CD4-positive, alpha-beta T cell treated with Interleukin-2 at 100 ng/mL for 4 hours (primary cell): ENCODE measurements at regions not wholly inside any gene's neighbourhood (a gene's known extent, or its start where the extent isn't known, plus 50 kb on each side); places are given as distances from the start of the nearest gene placed in this dataset.
"Not testable (repeated sequence)": the region's sequence is repeated elsewhere in the genome, so short reads cannot be mapped to it uniquely, and the experiment has no call there.

Experiments used
- DNase-seq: peaks from one replicate; pipeline ENCODE4 v3.0.0-alpha.2; 2020; ENCODE audit warnings: low spot score

DNA sequence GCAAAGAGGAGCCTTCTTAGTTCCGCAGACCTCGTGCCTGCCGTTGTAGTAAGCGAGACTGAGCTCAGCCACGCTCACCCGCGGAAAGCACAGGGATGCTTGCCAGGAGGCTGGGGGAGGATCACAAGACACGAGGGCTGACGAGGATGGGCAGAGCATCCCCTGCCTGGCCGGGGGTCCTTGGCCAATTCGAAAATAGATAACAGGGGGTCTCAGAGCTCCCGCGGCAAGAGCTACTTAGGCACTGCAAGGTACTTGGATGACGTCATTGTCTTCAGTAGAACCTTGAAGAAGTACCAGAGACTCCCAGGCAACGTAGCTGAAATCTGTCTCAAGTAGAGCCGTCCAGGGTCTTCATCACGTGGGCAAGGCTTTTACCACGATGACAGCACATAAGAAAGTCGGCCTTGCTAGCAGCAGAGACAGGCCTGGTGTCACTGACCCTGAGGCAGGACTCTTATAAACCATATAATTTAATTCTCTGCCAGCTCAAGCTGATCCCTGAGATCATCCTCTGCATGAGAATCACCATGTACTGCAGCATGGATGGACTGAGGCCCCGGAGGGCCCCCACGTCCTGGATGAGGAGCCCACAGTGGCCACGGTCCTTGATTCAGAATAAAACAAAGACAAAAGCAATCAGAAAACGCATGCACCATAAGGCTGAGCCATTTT, 81.9 kb downstream of the TMEM18 start:
- DNase-seq, result no peak

DNA sequence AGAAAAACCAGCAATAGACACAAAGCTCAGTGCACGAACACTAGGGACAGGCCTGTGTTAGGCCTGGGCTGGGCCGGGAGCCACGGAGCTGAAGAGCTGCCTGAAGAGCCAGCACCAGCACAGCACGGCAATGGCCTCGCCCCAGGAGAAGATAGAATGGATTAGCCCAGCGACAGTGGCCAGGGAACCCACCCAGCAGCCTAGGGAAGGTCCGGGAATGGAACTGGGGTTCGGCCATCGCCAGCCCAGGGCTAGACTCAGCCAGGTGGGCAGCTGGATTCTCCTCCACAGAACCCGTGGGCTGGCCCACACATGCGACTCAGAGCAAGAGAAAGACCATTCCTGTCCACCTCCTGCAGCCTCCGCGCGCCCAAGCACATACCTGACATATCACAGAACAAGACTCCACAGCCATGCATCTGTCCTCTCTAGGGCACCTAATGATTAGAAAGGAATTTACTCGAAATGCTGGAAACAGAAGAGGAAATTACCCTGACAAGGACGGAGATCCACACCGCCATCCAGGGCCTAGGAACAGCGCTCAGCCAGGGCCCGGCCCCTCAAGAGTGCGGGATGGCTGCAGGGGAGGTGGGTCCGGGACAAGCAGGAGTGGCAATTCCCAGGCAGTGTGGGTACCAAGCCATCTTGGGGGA, 82.8 kb downstream of the TMEM18 start:
- no peak for DNase-seq

DNA sequence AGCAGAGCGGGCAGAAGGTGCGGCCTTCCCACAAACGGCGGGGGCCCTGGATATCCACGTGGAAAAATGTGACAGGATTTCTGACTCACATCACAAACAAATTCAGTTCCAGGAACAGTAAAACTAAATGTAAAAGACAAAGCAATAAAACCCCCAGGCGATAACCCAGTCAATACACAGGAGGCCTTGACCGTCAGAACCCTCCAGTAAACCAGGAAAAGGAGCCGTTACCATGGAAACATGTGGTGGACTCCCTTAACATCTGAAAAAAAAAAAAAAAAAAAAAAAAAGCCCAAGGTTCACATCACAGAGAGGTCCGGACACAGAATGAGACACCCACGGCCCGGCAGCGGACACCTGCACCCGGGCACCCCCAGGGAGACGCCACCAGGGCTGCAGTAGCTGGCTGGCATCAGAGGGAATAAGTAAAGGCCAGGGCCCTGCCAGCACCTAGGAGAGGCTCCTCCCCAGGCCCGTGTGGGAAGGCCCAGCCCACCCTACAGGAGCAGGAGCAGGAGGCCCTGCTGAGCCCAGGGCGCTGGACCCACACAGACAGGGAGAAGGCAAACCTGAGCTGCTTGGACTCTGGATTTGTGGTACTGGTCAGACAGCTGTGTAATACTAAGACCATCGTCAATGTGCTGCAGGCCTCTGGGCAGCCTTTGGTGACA, 83.7 kb downstream of the TMEM18 start:
- DNase-seq, result no peak

DNA sequence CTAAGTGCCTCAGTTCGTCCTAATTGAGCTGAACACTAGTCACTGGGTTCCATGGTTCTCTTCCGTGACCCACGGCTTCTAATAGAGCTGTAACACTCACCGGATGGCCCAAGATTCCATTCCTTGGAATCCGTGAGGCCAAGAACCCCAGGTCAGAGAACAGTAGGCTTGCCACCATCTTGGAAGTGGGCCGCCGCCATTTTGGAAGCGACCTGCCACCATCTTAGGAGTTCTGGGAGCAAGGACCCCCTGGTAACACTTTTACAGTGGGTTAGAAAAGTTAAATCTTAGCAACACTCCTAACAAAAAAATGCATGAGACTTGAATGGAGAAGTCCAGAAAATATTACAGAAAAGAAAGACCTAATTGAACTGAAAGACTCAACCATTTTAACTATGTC, 84.5 kb downstream of the TMEM18 start:
- DNase-seq, result no peak

DNA sequence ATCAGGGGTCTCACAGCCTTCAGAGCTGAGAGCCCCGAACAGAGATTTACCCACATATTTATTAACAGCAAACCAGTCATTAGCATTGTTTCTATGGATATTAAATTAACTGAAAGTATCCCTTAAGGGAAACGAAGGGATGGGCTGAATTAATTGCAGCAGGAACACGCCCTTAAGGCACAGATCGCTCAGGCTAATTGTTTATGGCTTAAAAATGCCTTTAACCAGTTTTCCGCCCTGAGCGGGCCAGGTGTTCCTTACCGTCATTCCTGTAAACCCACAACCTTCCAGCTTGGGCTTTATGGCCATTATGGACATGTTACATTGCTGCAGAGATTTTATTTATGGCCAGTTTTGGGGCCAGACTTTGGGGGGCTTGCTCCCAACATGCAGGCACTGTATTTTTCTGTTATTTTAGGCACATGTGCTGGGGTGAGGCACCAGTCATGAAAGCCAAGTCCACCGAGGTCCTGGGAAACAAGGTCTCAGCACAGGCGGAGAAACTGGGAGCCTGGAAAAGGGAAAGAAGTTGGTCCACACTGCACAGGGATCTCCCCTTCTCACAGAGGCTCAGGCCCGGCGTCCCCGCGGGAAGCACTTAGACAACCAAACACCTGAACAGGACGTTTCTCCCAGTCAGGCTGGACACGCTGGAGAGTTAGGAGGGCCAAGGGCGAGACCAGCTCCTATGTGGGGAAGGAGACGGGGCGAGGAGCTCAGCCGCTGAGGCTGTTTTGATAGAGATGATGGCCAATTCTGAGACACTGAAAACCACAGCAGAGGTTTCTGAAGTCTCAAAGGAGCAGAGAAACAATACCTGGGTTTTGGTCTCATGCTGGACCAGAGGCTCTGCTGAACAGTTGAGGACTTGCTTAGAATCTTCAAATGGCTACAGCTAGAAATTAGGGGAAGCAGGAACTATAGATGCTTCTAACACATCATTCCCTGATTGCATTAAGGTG, 86.7 kb downstream of the TMEM18 start:
- DNase-seq, result no peak

DNA sequence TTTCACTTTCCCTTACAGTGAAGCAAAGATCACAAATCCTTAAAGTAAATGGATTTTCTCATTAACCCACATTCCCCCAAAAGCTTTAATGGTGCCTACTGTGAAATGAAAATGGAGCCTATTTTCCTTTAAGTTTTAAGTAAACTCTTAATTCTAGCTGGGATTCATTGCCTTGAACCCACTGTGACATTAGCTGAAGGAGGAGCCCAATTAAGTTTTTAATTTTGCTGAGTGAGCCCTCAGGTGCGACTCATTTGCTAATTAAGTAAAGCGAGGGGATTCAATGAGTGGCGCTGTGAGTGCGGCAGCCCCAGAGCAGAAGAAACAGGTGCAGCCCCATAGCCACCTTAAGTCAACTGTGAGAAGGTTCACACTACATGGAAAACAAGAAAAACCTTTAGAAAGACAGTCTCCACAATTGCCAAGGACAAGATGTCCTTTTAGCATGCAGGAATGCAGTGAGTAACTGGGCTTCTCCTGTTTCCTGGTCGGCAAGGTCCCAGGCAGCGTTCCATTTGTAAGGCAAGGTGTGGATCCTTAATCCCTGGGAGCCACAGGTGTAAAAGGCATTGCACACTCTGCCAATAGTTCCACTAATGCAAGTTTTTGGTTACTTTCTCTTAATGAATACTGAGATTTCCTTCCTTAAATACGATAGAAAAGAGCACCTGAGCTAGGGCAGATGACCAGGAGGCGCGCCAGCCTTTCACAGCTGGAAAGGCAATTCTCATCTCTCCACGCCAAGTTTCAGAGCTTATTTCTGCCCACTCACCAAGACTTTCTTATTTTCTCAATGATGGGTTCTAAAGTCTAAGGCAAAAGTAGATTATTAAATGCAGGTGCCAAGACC, 87.7 kb downstream of the TMEM18 start:
- no peak for DNase-seq

DNA sequence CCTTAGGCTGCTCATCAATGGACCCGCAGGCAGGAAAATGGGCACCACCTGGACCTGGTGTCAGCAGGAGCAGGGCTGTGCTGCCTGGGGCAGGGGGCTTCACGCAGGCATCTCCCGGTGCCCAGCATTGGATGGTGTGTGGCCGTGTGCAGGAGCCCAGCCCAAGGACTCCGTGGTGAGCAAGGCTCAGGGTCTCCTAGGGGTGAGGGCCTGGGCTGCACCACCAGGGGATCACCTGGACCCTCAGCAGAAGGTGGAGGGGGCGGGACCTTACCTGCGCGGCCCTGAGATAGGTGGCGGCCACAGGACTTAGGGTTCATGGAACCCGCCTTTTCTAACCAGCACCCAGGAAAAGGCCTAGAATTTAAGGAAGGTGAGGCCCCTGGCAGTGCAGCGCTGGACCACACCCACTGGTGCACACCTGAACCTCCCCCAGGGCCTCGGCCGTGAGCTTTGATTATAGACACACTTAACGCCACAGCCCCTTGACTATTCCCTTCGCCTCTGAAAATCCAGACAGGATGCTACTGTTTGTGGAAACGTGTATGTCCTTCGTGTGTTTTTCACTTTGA, 89.0 kb downstream of the TMEM18 start:
- DNase-seq, result no peak

DNA sequence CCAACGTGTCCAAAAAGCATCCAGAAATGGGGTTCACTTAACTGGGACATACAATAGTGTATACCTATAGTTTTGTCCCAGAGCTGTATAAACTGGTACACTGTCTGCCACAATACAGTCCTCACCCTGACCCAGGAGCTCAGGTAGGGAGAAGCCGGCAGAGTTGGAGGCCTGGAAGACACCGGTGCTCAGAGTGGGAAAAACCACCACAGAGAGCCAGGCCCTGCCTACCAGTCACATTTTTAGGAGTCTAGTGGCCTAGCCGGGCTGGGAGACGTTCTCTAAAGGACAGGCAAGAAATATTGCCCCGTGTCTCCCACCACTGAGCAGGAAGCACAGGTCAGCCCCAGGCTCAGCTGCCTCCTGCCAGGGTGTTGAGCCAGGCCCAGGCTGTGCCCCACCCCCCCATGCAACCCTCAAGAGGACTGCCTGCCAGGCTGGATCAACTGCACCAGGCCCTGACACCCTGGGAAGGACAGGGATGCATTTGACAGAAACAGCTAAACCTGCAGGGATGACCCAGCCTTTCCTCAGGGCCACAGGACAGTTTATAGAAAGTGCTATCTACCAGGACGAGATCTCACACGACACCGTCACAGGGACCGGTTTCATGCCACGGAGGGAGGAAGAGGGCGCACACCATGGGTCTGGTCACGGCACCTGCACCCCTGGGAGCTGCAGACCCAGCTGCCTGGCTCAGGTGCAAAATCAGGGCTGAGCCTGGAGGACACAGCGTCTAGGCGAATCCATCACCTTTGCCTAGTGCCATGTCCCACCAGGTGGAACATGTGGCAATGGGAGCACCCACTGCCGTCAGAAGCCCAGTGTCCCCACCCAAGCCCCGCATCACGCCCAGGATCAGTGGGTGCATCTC, 89.9 kb downstream of the TMEM18 start:
- DNase-seq, result no peak

DNA sequence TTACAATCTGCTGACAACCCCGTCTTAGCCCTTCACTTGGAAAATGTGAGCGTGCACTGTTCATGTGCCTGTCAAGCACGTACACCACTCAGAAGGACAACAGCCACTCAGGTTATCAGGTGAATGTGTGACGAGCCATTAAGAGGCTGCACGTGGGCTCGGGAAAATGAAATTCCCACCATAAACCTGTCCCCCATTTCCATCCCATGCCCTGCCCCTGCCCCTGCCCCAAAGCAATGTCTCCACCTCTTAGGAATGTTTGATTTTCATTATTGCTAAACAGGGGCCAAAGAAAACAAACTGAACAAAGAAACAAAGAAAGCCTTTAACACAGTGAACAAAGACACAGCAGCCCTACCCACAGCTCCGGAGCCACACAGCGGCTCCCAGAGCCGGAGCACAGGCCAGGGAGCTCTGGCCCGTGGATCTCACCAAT, 90.5 kb downstream of the TMEM18 start:
- no peak for DNase-seq

DNA sequence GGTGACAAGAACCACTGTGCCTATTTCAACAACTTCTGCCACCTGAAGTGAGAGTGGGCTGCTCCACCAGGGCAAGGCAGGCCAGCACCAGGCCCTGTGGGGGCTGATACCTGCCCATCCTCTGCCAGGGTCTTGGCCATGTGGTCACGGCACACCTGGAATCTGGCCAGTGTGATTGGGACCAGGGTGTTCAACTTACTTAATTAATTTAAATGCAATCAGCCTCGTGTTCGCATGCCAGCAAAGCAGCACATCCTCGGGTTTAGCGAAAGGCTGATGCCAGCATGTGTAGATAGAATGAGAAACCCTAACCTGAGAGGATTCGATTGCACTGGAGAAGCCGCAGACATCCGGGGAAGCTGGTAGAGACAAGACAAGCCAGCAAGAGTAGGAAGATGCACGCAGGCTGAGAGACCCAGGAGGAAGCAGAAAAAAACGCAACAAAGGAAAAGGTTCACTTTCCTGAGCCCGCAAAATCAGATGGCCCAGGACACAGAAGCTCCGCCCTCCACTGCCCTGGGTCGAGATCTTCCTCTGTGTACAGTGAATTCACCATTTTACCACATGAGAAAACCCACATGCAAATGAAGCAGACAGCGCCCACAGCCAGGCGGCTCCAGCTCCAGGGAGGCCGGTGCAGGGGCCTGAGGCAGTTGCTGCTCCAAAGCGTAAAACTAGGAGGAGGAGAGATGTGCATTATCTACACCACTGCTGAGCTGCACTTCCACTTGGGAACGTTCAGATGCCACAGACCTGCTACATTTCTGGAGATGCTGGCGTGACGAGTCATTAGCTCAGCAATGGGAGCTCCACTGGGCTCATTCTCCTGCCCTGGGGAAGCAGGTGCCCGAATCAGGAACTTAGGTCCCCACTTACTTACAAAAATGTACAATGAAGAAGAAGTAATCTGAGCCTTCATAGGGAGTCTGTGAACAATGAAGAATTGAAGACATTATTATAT, 92.1 kb downstream of the TMEM18 start:
- DNase-seq, result peak; percentile 20

DNA sequence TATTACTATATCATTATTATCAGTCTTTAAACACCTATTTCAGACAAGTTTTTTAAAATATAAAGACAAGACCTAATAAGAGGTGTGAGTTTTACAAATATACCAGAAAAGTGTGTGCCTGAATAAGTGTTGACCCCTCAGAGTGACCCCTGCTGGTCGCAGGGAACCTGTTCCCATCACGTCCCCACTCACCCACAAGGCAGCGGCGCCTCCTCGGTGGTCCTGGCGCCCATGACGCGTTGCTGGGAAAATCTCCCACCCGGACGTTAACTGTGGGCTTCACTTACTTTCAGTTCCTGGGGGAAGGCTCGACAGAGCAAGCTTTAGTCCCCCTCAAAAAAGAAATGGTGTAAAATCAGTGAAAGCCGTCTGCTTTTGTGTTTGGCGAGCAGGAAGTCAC, 93.5 kb downstream of the TMEM18 start:
- no peak for DNase-seq

DNA sequence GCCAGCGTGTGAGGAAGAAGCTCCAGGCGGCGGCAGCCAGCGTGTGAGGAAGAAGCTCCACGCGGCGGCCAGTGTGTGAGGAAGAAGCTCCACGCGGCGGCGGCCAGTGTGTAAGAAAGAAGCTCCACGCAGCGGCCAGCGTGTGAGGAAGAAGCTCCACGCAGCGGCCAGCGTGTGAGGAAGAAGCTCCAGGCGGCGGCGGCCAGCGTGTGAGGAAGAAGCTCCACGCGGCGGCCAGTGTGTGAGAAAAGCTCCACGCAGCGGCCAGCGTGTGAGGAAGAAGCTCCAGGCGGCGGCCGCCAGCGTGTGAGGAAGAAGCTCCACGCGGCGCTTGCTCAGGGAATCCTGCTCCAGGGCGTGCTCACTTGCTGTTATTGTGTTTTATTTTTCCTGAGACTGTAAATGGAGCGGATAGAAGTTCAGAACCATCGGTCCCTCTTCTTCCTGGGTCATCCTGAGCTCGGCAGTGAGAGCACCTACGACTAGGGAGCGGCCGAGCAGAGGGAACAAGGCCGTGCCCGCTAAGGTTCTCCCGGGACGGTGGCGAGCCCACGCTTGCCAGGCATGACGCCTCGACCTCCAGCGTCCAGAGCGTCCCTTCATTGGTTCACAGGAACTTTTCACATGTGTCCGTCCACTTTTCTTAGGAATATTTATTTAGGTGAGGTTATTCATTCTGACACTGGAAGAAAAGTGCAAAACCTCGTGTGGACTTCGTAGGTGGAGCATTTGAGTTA, 94.2 kb downstream of the TMEM18 start:
- no peak for DNase-seq

DNA sequence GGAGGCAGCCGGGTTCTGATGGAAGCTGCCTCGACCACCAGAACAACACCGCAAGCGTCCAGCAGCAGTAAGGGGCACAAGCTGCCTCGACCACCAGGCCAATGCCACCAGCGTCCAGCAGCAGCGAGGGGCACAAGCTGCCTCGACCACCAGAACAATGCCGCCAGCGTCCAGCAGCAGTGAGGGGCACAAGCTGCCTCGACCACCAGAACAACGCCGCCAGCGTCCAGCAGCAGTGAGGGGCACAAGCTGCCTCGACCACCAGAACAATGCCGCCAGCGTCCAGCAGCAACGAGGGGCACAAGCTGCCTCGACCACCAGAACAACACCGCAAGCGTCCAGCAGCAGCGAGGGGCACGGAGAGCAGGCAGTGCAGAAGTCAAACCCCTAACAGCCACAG, 94.9 kb downstream of the TMEM18 start:
- not testable (repeated sequence) for DNase-seq

DNA sequence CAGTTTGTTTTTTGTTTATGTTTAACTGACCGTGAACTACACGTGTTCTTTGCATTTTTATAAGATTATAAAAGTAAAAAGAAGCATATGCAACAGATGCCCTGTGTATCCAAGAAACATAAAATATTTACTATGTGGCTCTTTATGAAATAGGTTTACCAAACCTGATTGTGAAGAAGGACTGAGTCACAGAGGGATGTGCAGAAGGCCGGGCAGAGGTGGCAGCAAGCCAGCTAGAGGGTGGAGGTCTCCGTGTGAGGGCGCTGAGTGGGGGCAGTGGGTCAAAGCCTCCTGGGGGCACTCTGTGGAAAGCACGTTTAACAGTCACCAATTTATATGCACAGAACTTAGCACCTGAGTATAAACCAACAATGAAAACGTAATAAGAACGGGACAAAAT, 97.2 kb downstream of the TMEM18 start:
- DNase-seq, result no peak

DNA sequence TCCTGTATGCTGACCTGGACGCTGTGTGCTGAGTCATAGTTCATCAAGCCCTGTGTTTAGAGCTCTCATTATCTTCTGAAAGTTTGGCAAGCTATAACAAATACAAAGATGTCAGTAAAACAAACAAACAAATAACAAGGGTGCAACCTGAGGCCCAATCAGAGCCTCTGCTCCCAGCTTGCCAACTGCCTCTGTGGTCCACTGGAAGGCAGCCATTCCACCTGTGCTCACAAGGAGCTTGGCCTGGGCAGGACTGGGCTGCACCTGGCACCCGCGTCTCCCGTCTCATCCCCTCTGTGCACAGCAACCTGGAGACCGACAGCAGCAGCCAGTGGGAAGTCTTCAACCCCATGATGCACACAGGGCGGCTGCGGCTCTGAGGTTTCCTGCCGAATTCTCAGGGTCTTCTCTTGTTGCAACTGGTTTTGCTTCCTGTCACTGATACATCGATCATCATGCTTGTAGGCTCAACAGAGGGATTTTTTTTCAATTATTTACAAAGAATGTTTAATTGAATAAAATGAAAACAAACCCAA, 97.8 kb downstream of the TMEM18 start:
- DNase-seq, result no peak

DNA sequence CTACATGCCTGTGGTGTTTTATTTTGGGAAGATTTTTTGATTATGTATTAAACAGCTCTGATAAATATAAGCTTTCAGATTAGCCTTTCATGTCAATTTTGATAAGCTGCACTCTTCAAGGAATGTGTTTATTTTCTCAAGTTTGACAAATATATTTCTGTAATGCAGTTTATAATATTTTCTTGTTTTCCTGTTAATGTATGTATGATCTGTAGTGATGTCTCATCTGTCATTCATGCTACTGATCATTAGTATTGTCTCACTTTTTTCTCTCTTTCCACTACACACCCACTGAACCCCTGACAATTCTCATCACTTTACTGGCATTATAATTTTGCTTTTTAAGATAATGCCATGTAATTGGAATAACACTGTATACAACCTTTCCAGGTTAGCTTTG, 100.9 kb downstream of the TMEM18 start:
- no peak for DNase-seq

DNA sequence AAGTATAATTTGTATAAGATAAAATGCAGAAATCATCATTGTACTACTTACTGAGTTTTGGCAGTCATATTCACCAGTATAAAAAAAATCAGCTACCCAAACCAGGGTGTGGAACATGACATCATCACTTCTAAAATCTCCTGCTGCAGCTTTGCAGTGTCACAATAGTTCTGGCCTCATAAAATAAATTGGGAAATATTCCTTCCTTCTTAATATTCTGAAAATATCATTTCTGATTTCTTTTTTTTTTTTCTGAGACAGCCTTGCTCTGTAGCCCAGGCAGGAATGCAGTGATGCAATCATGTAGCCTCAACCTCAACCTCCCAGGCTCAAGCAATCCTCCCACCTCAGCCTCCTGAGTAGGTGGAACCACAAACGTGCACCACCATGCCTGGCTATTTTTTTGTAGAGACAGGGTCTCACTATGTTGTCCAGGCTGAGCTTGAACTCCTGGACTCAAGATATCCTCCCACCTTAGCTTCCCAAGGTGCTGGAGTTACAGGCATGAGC, 101.4 kb downstream of the TMEM18 start:
- DNase-seq, result no peak
